ENCODE measurements at regions not wholly inside any gene's neighbourhood (a gene's known extent, or its start where the extent isn't known, plus 50 kb on each side); places are given as distances from the start of the nearest gene placed in this dataset.

GRCh38 chr2:196482119-196483065 lies 157.1 kb upstream of the CCDC150 start:
- ATAC-seq (no peak), FAIRE-seq (no peak), DNase-seq (ENCODE audit: extremely low read depth in 1 of 4, low spot score in 3 of 4) (no peak)
- Histone ChIP-seq H3K4me3 (no peak overlapping the region), H3K9ac (ENCODE audit: insufficient read depth in 1 of 2, low read depth in 2 of 2, low read length in 2 of 2) (no peak overlapping the region), H2AFZ (ENCODE audit: low read depth, low read length) (no peak overlapping the region), H3K9me3 (replicated peaks; ENCODE audit: control insufficient read depth, insufficient read depth, low read depth, low read length) (no peaks in the 10 kb centered on the region), H3K36me3 (ENCODE audit: control insufficient read depth, insufficient read depth, low read length) (no peaks in the 10 kb centered on the region), H3K4me1 (replicated peaks in 1 of 2; ENCODE audit: control insufficient read depth in 2 of 2, insufficient read depth in 2 of 2, low read length in 2 of 2) (no peaks in the 10 kb centered on the region), H4K20me1 (replicated peaks; ENCODE audit: control insufficient read depth, insufficient read depth, low read length) (no peaks in the 10 kb centered on the region), H3K79me2 (ENCODE audit: control insufficient read depth, insufficient read depth, low read length) (no peaks in the 10 kb centered on the region), H3K27ac (ENCODE audit: extremely low read depth, low read depth, low read length) (no peak overlapping the region), H3K9me1 (ENCODE audit: control insufficient read depth, insufficient read depth, low read length) (no peaks in the 10 kb centered on the region), H3K27me3 (ENCODE audit: control insufficient read depth in 2 of 2, insufficient read depth in 2 of 2, low read length in 2 of 2) (peaks cover 0 to 9% of the 10 kb centered on the region in 2 experiments; a peak in 2 of 5 replicates), H3K4me2 (ENCODE audit: insufficient read depth, low read length) (no peak overlapping the region)
- BruUV-seq (replicated peaks) = no TSS peak
- ChIA-PET CTCF (ENCODE audit: low intra/inter-chr PET ratio) (no interaction called here), POLR2A (interaction anchor here (1.2 kb wide), 1 partner anchor 14 kb away, joined by 3 read pairs; no protein-coding TSS in a partner anchor)
- 4% methylated on average over 4 of the region's 6 CpGs for WGBS (ENCODE audit: insufficient coverage, low coverage, missing lambda C conversion rate)
- in situ Hi-C loops (cut with MboI) (no loop called here), intact Hi-C loops (cut with micrococcal nuclease) (no loop called here)
- TF ChIP-seq MEF2A (IDR thresholded peaks at IDR 0.05; ENCODE audit: control insufficient read depth, low read depth, low read length) (no peak), ZHX1 (conservative IDR thresholded peaks at IDR 0.05; ENCODE audit: low read length) (no peak), MAFG (tag; conservative IDR thresholded peaks at IDR 0.05) (no peak), RCOR1 (IDR thresholded peaks at IDR 0.05; ENCODE audit: borderline replicate concordance in 1 of 2, low read depth in 2 of 2, low read length in 2 of 2) (no peak), NR0B1 (IDR thresholded peaks at IDR 0.05; ENCODE audit: partially characterized antibody) (no peak), TFE3 (CRISPR knock-in tag; IDR thresholded peaks at IDR 0.05) (no peak), ZNF561 (CRISPR knock-in tag; conservative IDR thresholded peaks at IDR 0.05) (no peak), NFE2L1 (tag; IDR thresholded peaks at IDR 0.05; ENCODE audit: borderline replicate concordance, low read depth) (no peak), RBBP5 (IDR thresholded peaks at IDR 0.05; ENCODE audit: borderline replicate concordance, insufficient read depth, low read length, poor library complexity, severe bottlenecking) (no peak), ARID3A (IDR thresholded peaks at IDR 0.05; ENCODE audit: borderline replicate concordance, low read depth, low read length) (no peak), HEY1 (CRISPR knock-in tag; IDR thresholded peaks at IDR 0.05; ENCODE audit: borderline replicate concordance) (no peak), SP1 (CRISPR knock-in tag; IDR thresholded peaks at IDR 0.05) (no peak)
